Natural killer cell (primary cell): ENCODE measurements at regions not wholly inside any gene's neighbourhood (a gene's known extent, or its start where the extent isn't known, plus 50 kb on each side); places are given as distances from the start of the nearest gene placed in this dataset.

ENCODE experiments used
- ATAC-seq, 3 donors: fragments of 150-1000 bp in 2 of 3; fragments of 200-7000 bp in 1 of 3; cut with Tn5 transposase; 1 replicate in 1 of 3; 2 replicates in 2 of 3; pipeline ENCODE4 v1.10.0; 2021; ENCODE audit warnings: mild to moderate bottlenecking in 2 of 3, moderate library complexity in 2 of 3
- DNase-seq, 2 donors: peaks; one replicate each; pipeline versions ENCODE4 v3.0.0 to v3.0.0-alpha.2; 2013 to 2021; ENCODE audit warnings: mixed read lengths in 1 of 2
- H3K27ac ChIP-seq: one replicate; pipeline ENCODE4 v1.5.1; 2013; ENCODE audit warnings: mild to moderate bottlenecking, low read length
- H3K27me3 ChIP-seq: one replicate; pipeline ENCODE4 v1.6.1; 2013; ENCODE audit warnings: low read length; ENCODE audit not compliant: control insufficient read depth, insufficient read depth
- H3K36me3 ChIP-seq: one replicate; pipeline ENCODE4 v1.6.1; 2013; ENCODE audit warnings: low read length; ENCODE audit not compliant: control insufficient read depth, insufficient read depth
- H3K4me1 ChIP-seq: one replicate; pipeline ENCODE4 v1.6.1; 2013; ENCODE audit warnings: low read length; ENCODE audit not compliant: control insufficient read depth, insufficient read depth
- H3K4me3 ChIP-seq: one replicate; pipeline ENCODE4 v1.5.1; 2013; ENCODE audit warnings: low read length
- H3K9me3 ChIP-seq: one replicate; pipeline ENCODE4 v1.6.1; 2013; ENCODE audit warnings: low read length; ENCODE audit not compliant: control insufficient read depth, insufficient read depth
- H3K27ac Mint-ChIP-seq, 2 donors: one replicate each; pipeline ENCODE4 v1.8.0; 2022; ENCODE audit warnings: mild to moderate bottlenecking in 2 of 2, mixed read lengths in 2 of 2, moderate library complexity in 1 of 2
- H3K27me3 Mint-ChIP-seq, 2 donors: one replicate each; pipeline ENCODE4 v1.8.0; 2022; ENCODE audit warnings: low read depth in 2 of 2, mixed read lengths in 2 of 2
- H3K36me3 Mint-ChIP-seq: one replicate; pipeline ENCODE4 v1.8.0; 2022; ENCODE audit warnings: mixed read lengths
- H3K4me1 Mint-ChIP-seq, 2 donors: one replicate each; pipeline ENCODE4 v1.8.0; 2022; ENCODE audit warnings: mixed read lengths in 2 of 2
- H3K4me3 Mint-ChIP-seq: one replicate; pipeline ENCODE4 v1.8.0; 2022; ENCODE audit warnings: mild to moderate bottlenecking, moderate library complexity, mixed read lengths
- H3K9me3 Mint-ChIP-seq, 2 donors: one replicate each; pipeline ENCODE4 v1.8.0; 2022; ENCODE audit warnings: mixed read lengths in 2 of 2
- CTCF ChIP-seq: fragments of 200-600 bp; IDR thresholded peaks from one replicate; pipeline ENCODE4 v1.8.0; 2022; ENCODE audit warnings: antibody characterized with exemption
- WGBS: methylation state at CpG from one replicate; pipeline ENCODE4 v1.1.7; 2013; ENCODE audit warnings: missing lambda C conversion rate; ENCODE audit not compliant: insufficient coverage; 5-methylcytosine and 5-hydroxymethylcytosine counted together
- intact Hi-C: fragments of 100-400 bp; cut with micrococcal nuclease; formaldehyde crosslinking; loops from one replicate; pipeline ENCODE4 v1.14.2; 2022

DNA sequence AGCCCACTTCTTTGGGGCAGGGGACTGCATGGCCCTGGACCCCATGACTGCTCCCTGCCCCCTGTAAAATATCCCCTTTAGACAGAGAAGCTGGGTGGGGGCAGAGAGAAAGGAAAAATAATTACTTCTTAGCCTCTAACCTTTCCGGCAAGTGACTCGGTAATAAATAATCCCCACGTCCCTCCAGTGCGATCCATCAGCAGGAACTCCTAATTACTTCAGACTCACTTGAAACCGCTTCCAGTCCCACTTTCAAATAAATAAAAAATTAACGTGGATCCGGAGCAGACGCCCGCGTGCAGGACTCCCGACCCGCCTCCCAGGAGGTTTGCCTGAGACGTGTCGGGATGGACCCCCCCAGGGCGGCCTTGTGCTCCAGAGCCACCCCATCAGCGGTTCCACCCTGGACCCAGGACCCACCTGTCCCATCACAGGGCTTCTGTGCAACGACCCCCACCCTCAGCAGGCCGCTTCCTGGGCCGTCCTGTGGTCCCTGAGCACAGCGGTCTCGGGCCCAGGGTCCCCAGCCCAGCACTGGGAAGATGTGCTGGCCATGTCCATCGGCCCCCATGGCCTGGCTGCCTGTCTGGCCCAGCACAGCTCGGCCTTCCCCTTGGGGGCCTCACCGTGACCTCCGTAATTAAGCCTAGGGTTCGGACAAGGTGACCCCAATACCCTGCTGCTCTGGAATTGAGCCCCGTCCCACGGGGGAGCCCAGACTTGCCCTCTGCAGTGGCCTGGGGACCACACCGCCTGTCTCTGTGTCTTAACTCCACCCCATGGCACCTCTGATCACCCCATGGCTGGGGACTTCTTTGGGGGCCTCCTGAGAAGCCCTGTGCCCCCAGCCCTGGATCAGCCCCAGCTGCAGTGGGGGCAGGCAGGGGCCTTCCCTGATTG is 108.0 kb downstream of the UNCX start:
- H3K27ac Mint-ChIP-seq: no peak overlapping the region
- WGBS: 75% methylated on average over 29 of the region's 29 CpGs
- H3K27me3 ChIP-seq: no peaks in the 10 kb centered on the region
- no peaks in the 10 kb centered on the region for H3K36me3 ChIP-seq
- no peak overlapping the region for H3K4me3 Mint-ChIP-seq
- H3K4me3 ChIP-seq: no peak overlapping the region
- peaks cover 19% of the 10 kb centered on the region for H3K36me3 Mint-ChIP-seq
- TF ChIP-seq CTCF: no peak
- peaks cover 5% of the 10 kb centered on the region for H3K9me3 ChIP-seq
- H3K27me3 Mint-ChIP-seq: peaks cover 16 to 27% of the 10 kb centered on the region in 2 donors
- no peak for DNase-seq
- no peak for ATAC-seq
- intact Hi-C loops: no loop called here
- H3K4me1 Mint-ChIP-seq: no peaks in the 10 kb centered on the region
- H3K4me1 ChIP-seq: no peaks in the 10 kb centered on the region
- no peak overlapping the region for H3K27ac ChIP-seq
- peaks cover 6 to 11% of the 10 kb centered on the region in 2 donors for H3K9me3 Mint-ChIP-seq

- no peaks in the 10 kb centered on the region for H3K27me3 ChIP-seq
- no peak overlapping the region for H3K4me3 Mint-ChIP-seq
- no peak for DNase-seq
Measured at GRCh38 chr7:1341361-1342089, 108.9 kb downstream of the UNCX start.

DNA sequence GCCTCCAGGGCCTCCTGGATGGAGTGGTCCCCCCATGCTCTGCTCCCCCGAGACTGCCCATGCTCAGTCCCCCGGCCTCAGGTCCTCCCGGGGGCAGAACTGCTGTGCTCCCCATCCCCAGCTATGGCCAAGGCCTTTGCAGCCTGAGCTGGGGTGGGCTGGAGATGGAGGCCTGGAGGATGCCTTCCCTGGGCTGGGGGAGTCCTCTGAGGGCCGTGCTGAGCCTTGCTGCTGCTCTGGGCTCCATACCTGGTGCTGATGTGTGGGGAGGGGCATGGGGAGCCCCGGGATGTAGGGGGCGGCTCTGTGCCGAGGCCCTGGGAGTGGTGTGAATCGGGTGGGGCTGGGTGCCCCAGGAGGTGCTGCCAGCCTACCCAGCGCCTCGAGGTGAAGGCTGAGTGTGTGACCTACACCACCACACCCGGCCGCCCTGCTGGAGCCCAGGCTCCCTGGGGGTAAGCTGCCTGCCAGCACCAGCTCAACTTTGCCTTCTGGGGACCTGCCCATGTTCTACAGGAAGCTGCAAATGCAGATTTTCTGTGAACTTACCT is 109.5 kb downstream of the UNCX start:
- no peak for TF ChIP-seq CTCF
- Mint-ChIP-seq H3K36me3 (peaks cover 9% of the 10 kb centered on the region), H3K27ac (no peak overlapping the region), H3K27me3 (peaks cover 16 to 18% of the 10 kb centered on the region in 2 donors), H3K9me3 (peaks cover 6 to 11% of the 10 kb centered on the region in 2 donors), H3K4me3 (no peak overlapping the region), H3K4me1 (no peaks in the 10 kb centered on the region)
- ATAC-seq (no peak), DNase-seq (no peak)
- intact Hi-C loops: no loop called here
- Histone ChIP-seq H3K36me3 (no peaks in the 10 kb centered on the region), H3K4me3 (no peak overlapping the region), H3K9me3 (no peaks in the 10 kb centered on the region), H3K27me3 (no peaks in the 10 kb centered on the region), H3K27ac (no peak overlapping the region), H3K4me1 (no peaks in the 10 kb centered on the region)
- 78% methylated on average over 12 of the region's 12 CpGs for WGBS

More at GRCh38 chr7:1341361-1342089, 108.9 kb downstream of the UNCX start:
- Mint-ChIP-seq H3K36me3 (peaks cover 16% of the 10 kb centered on the region), H3K27me3 (peaks cover 16 to 24% of the 10 kb centered on the region in 2 donors), H3K27ac (no peak overlapping the region), H3K9me3 (peaks cover 6 to 11% of the 10 kb centered on the region in 2 donors), H3K4me1 (no peaks in the 10 kb centered on the region)
- no peak overlapping the region for H3K27ac ChIP-seq
- H3K9me3 ChIP-seq: peaks cover 5% of the 10 kb centered on the region
- no peak overlapping the region for H3K4me3 ChIP-seq
- no peaks in the 10 kb centered on the region for H3K36me3 ChIP-seq
- TF ChIP-seq CTCF: no peak
- intact Hi-C loops: no loop called here
- H3K4me1 ChIP-seq: no peaks in the 10 kb centered on the region
- 73% methylated on average over 19 of the region's 20 CpGs for WGBS
- no peak for ATAC-seq
